Neuronal stem cell (in vitro differentiated cells): ENCODE measurements at regions not wholly inside any gene's neighbourhood (a gene's known extent, or its start where the extent isn't known, plus 50 kb on each side); places are given as distances from the start of the nearest gene placed in this dataset.
"Not testable (repeated sequence)": the region's sequence is repeated elsewhere in the genome, so short reads cannot be mapped to it uniquely, and the experiment has no call there.

Experiments
- DNase-seq: peaks from one replicate; pipeline ENCODE4 v3.0.0-alpha.2; 2013; ENCODE audit warnings: low spot score
- H2AFZ ChIP-seq: one replicate; pipeline ENCODE4 v1.6.1; 2013; ENCODE audit warnings: mild to moderate bottlenecking, low read length, inconsistent platforms
- H2AK5ac ChIP-seq: 2 replicates; pipeline ENCODE4 v1.6.1; 2013; ENCODE audit warnings: low read depth, mild to moderate bottlenecking, inconsistent platforms, low read length, moderate library complexity, mixed read lengths
- H2BK120ac ChIP-seq: 2 replicates; pipeline ENCODE4 v1.6.1; 2013; ENCODE audit warnings: low read depth, mild to moderate bottlenecking, inconsistent platforms, low read length, moderate library complexity, mixed read lengths
- H2BK12ac ChIP-seq: one replicate; pipeline ENCODE4 v1.6.1; 2013; ENCODE audit warnings: low read length, inconsistent platforms
- H2BK15ac ChIP-seq: 2 replicates; pipeline ENCODE4 v1.6.1; 2013; ENCODE audit warnings: mild to moderate bottlenecking, low read length, inconsistent platforms, mixed read lengths
- H2BK5ac ChIP-seq: one replicate; pipeline ENCODE4 v1.6.1; 2013; ENCODE audit warnings: inconsistent platforms, mild to moderate bottlenecking, low read length, moderate library complexity
- H3K14ac ChIP-seq: one replicate; pipeline ENCODE4 v1.6.1; 2013; ENCODE audit warnings: low read length, inconsistent platforms
- H3K18ac ChIP-seq: 2 replicates; pipeline ENCODE4 v1.6.1; 2013; ENCODE audit warnings: low read length, inconsistent platforms
- H3K23ac ChIP-seq: 2 replicates; pipeline ENCODE4 v1.6.1; 2013; ENCODE audit warnings: low read depth, mild to moderate bottlenecking, mixed read lengths, low read length, inconsistent platforms; ENCODE audit not compliant: poor library complexity
- H3K27ac ChIP-seq: replicated peaks from 3 replicates; pipeline ENCODE4 v1.5.1; 2013; ENCODE audit warnings: low read length, inconsistent platforms
- H3K27me3 ChIP-seq, 3 experiments: 2 replicates each; pipeline ENCODE4 v1.6.1; 2013; ENCODE audit warnings: low read length in 3 of 3, mild to moderate bottlenecking in 2 of 3, inconsistent platforms in 1 of 3, low read depth in 1 of 3, mixed read lengths in 1 of 3, moderate library complexity in 1 of 3; ENCODE audit not compliant: control insufficient read depth in 3 of 3, insufficient read depth in 3 of 3
- H3K36me3 ChIP-seq, 2 donors: replicated peaks in 1 of 2; 2 replicates each; pipeline ENCODE4 v1.6.1; 2013; ENCODE audit warnings: low read length in 2 of 2; ENCODE audit not compliant: control insufficient read depth in 2 of 2, insufficient read depth in 2 of 2
- H3K4ac ChIP-seq: 2 replicates; pipeline ENCODE4 v1.6.1; 2013; ENCODE audit warnings: inconsistent platforms, mild to moderate bottlenecking, low read length, moderate library complexity
- H3K4me1 ChIP-seq, 2 donors: 1 replicate in 1 of 2; 2 replicates in 1 of 2; pipeline ENCODE4 v1.6.1; 2013; ENCODE audit warnings: low read length in 2 of 2, low read depth in 1 of 2; ENCODE audit not compliant: control insufficient read depth in 2 of 2, insufficient read depth in 1 of 2
- H3K4me2 ChIP-seq: one replicate; pipeline ENCODE4 v1.6.1; 2013; ENCODE audit warnings: mild to moderate bottlenecking, low read length, inconsistent platforms; ENCODE audit not compliant: insufficient read depth, poor library complexity, severe bottlenecking
- H3K4me3 ChIP-seq, 2 donors: 2 replicates each; pipeline ENCODE4 v1.5.1; 2013; ENCODE audit warnings: low read length in 2 of 2, mild to moderate bottlenecking in 2 of 2, inconsistent platforms in 1 of 2, moderate library complexity in 1 of 2
- H3K79me1 ChIP-seq: one replicate; pipeline ENCODE4 v1.6.1; 2013; ENCODE audit warnings: low read depth, mild to moderate bottlenecking, inconsistent platforms, low read length, moderate library complexity
- H3K9ac ChIP-seq: one replicate; pipeline ENCODE4 v1.6.1; 2013; ENCODE audit warnings: mild to moderate bottlenecking, low read depth, low read length, inconsistent platforms; ENCODE audit not compliant: poor library complexity
- H3K9me3 ChIP-seq, 2 donors: replicated peaks in 1 of 2; 2 replicates each; pipeline versions ENCODE3 to v1.6.1; 2013; ENCODE audit warnings: low read length in 2 of 2, mild to moderate bottlenecking in 2 of 2, inconsistent platforms in 1 of 2, low read depth in 1 of 2, mixed read lengths in 1 of 2, moderate library complexity in 1 of 2; ENCODE audit not compliant: control insufficient read depth in 2 of 2, insufficient read depth in 1 of 2
- H4K8ac ChIP-seq: one replicate; pipeline ENCODE4 v1.6.1; 2013; ENCODE audit warnings: low read depth, mild to moderate bottlenecking, inconsistent platforms, low read length, moderate library complexity
- H4K91ac ChIP-seq: one replicate; pipeline ENCODE4 v1.6.1; 2013; ENCODE audit warnings: low read length, low read depth, mild to moderate bottlenecking, inconsistent platforms; ENCODE audit not compliant: poor library complexity
- WGBS, 2 donors: extraction: QIAGEN DNeasy Blood & Tissue Kit; methylation state at CpG; one replicate each; pipeline ENCODE4 v1.1.7; 2013; ENCODE audit warnings: missing lambda C conversion rate in 2 of 2, mixed read lengths in 1 of 2; ENCODE audit not compliant: insufficient read length in 2 of 2, insufficient replicate concordance in 1 of 2; ENCODE audit errors: extremely low coverage in 2 of 2; 5-methylcytosine and 5-hydroxymethylcytosine counted together

- H3K4me1 ChIP-seq = no peaks in the 10 kb centered on the region
- no peak overlapping the region for H3K9ac ChIP-seq
- H4K8ac ChIP-seq = no peak overlapping the region
- H3K18ac ChIP-seq = no peak overlapping the region
- no peaks in the 10 kb centered on the region for H3K36me3 ChIP-seq
- H2AK5ac ChIP-seq = no peak overlapping the region
- H3K14ac ChIP-seq = no peak overlapping the region
- no peak overlapping the region for H4K91ac ChIP-seq
- no peak for DNase-seq
- no peak overlapping the region for H2AFZ ChIP-seq
- no peak overlapping the region for H3K4me2 ChIP-seq
- H2BK12ac ChIP-seq = no peak overlapping the region
- no peak overlapping the region for H3K4ac ChIP-seq
- H3K27ac ChIP-seq = no peak overlapping the region
- H2BK120ac ChIP-seq = no peak overlapping the region
- no peak overlapping the region for H3K4me3 ChIP-seq
- no peak overlapping the region for H2BK5ac ChIP-seq
- no peak overlapping the region for H2BK15ac ChIP-seq
- H3K27me3 ChIP-seq = no peaks in the 10 kb centered on the region
- no peaks in the 10 kb centered on the region for H3K79me1 ChIP-seq
- no peak overlapping the region for H3K23ac ChIP-seq
- no peaks in the 10 kb centered on the region for H3K9me3 ChIP-seq
Measured at GRCh38 chrX:84865113-84865512, 138.6 kb upstream of the APOOL start.

- H4K91ac ChIP-seq, H2AK5ac ChIP-seq, H3K9me3 ChIP-seq, DNase-seq, H3K79me1 ChIP-seq, H3K4me3 ChIP-seq, H3K14ac ChIP-seq, H3K4me2 ChIP-seq, H3K23ac ChIP-seq, H3K18ac ChIP-seq, H2AFZ ChIP-seq, H2BK5ac ChIP-seq, H2BK12ac ChIP-seq, H2BK120ac ChIP-seq, H3K27ac ChIP-seq, H2BK15ac ChIP-seq, H3K36me3 ChIP-seq, H4K8ac ChIP-seq, H3K4me1 ChIP-seq, H3K9ac ChIP-seq, H3K27me3 ChIP-seq, H3K4ac ChIP-seq: not testable (repeated sequence)
- no CpG with 5 or more reads among the region's 1 CpG for WGBS, 2 donors
Measured at GRCh38 chrX:84870281-84870680, 133.4 kb upstream of the APOOL start.

- H3K79me1 ChIP-seq, H3K4me2 ChIP-seq: not testable (repeated sequence)
- no CpG with 5 or more reads among the region's 5 CpGs for WGBS, 2 donors
Measured at GRCh38 chrX:84872160-84872771, 131.4 kb upstream of the APOOL start.

GRCh38 chrX:84873176-84873575 lies 130.5 kb upstream of the APOOL start:
- H3K23ac ChIP-seq = no peak overlapping the region
- H3K14ac ChIP-seq = no peak overlapping the region
- no peaks in the 10 kb centered on the region for H3K9me3 ChIP-seq
- no peak overlapping the region for H2AFZ ChIP-seq
- no peak overlapping the region for H2AK5ac ChIP-seq
- H4K8ac ChIP-seq = no peak overlapping the region
- H3K4ac ChIP-seq = no peak overlapping the region
- H3K18ac ChIP-seq = no peak overlapping the region
- no peak for DNase-seq
- H3K4me3 ChIP-seq = no peak overlapping the region
- no peak overlapping the region for H3K4me2 ChIP-seq
- no peak overlapping the region for H3K27ac ChIP-seq
- H2BK5ac ChIP-seq = no peak overlapping the region
- H3K4me1 ChIP-seq = no peaks in the 10 kb centered on the region
- no peak overlapping the region for H2BK12ac ChIP-seq
- H3K9ac ChIP-seq = no peak overlapping the region
- H2BK120ac ChIP-seq = no peak overlapping the region
- no peaks in the 10 kb centered on the region for H3K79me1 ChIP-seq
- H3K36me3 ChIP-seq = no peaks in the 10 kb centered on the region
- H2BK15ac ChIP-seq = no peak overlapping the region
- no peaks in the 10 kb centered on the region for H3K27me3 ChIP-seq
- no CpG with 5 or more reads among the region's 3 CpGs for WGBS, 2 donors
- no peak overlapping the region for H4K91ac ChIP-seq

More at GRCh38 chrX:84872160-84872771, 131.4 kb upstream of the APOOL start:
- not testable (repeated sequence) for H2AK5ac ChIP-seq, H3K27me3 ChIP-seq, H2BK12ac ChIP-seq, H3K23ac ChIP-seq, H3K14ac ChIP-seq, H3K4me3 ChIP-seq, H3K4ac ChIP-seq, H3K9me3 ChIP-seq, H3K4me1 ChIP-seq, H2BK15ac ChIP-seq, H4K8ac ChIP-seq, H3K36me3 ChIP-seq, H2BK120ac ChIP-seq, H4K91ac ChIP-seq, H2AFZ ChIP-seq, H3K9ac ChIP-seq, DNase-seq, H3K18ac ChIP-seq, H3K27ac ChIP-seq, H2BK5ac ChIP-seq
